Coronary artery (tissue), 2 donors: ENCODE measurements at regions not wholly inside any gene's neighbourhood (a gene's known extent, or its start where the extent isn't known, plus 50 kb on each side); places are given as distances from the start of the nearest gene placed in this dataset.

Source experiments
- DNase-seq: peaks from one replicate; pipeline ENCODE4 v3.0.0-alpha.2; 2017; ENCODE audit warnings: low spot score
- H3K27ac ChIP-seq, 2 donors: fragments of 200-600 bp; sonication (generic); one replicate each; pipeline ENCODE4 v1.5.1; 2016 to 2019
- H3K4me3 ChIP-seq: fragments of 200-600 bp; sonication (generic); 2 replicates; pipeline ENCODE4 v1.5.1; 2016; ENCODE audit warnings: mild to moderate bottlenecking, moderate library complexity
- TF ChIP-seq, protein P1 (sequence below): fragments of 200-600 bp; sonication (generic); IDR thresholded peaks from one replicate; pipeline ENCODE4 v1.5.1; 2019; ENCODE audit warnings: antibody characterized with exemption

GRCh38 chr3:72018343-72018984 is 233.5 kb upstream of the PROK2 start:
- no peak for DNase-seq
- Histone ChIP-seq H3K4me3 (no peak overlapping the region), H3K27ac (no peak overlapping the region)
- TF ChIP-seq, protein P1, sequence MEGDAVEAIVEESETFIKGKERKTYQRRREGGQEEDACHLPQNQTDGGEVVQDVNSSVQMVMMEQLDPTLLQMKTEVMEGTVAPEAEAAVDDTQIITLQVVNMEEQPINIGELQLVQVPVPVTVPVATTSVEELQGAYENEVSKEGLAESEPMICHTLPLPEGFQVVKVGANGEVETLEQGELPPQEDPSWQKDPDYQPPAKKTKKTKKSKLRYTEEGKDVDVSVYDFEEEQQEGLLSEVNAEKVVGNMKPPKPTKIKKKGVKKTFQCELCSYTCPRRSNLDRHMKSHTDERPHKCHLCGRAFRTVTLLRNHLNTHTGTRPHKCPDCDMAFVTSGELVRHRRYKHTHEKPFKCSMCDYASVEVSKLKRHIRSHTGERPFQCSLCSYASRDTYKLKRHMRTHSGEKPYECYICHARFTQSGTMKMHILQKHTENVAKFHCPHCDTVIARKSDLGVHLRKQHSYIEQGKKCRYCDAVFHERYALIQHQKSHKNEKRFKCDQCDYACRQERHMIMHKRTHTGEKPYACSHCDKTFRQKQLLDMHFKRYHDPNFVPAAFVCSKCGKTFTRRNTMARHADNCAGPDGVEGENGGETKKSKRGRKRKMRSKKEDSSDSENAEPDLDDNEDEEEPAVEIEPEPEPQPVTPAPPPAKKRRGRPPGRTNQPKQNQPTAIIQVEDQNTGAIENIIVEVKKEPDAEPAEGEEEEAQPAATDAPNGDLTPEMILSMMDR = no peak

GRCh38 chr3:72017935-72018334 is 233.0 kb upstream of the PROK2 start:
- no peak for DNase-seq
- Histone ChIP-seq H3K4me3 (no peak overlapping the region), H3K27ac (no peak overlapping the region)
- TF ChIP-seq, protein P1 = no peak

DNA sequence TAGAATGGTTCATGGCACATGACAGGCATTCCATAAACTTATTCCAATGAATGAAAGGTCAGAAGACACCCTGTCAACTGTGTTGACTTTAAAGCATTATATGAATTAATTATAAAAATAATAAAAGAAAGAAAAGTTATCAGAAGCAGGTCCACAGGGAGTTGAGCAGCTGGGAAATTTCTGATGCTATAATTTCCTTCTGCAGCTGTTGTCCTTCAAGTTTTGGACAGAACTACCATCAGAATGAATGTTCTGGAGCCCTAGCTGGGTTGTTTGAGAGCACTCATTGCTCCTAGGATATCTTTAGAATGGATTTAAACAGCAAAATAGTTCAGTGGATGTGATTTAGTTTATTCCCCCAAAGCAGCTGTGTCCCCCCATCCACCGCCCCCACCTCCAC is 232.4 kb upstream of the PROK2 start:
- TF ChIP-seq, protein P1 = no peak
- Histone ChIP-seq H3K4me3 (no peak overlapping the region), H3K27ac (no peak overlapping the region)
- DNase-seq = no peak

DNA sequence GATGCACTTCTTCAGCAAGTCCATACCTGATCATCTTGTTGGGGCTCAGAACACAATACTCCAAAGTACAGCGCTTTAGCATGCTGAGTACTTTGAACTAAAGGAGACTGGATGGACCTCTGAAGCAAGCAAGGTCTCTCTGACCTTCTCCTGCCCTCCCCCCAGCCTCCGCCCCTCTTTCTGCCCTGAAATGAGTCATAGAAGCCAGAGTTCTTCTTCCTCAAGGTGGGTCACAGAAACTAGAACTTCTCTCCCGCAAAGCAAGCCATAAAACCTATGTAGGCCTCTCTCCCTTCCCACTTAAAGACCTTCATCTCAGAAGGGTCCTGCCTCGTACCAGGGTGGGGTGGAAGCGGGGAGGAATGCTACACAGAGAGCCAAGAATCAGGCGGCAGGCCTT is 230.5 kb upstream of the PROK2 start:
- no peak for DNase-seq
- H3K27ac ChIP-seq = no peak overlapping the region
- TF ChIP-seq, protein P1 = no peak
- H3K4me3 ChIP-seq = no peak overlapping the region

DNA sequence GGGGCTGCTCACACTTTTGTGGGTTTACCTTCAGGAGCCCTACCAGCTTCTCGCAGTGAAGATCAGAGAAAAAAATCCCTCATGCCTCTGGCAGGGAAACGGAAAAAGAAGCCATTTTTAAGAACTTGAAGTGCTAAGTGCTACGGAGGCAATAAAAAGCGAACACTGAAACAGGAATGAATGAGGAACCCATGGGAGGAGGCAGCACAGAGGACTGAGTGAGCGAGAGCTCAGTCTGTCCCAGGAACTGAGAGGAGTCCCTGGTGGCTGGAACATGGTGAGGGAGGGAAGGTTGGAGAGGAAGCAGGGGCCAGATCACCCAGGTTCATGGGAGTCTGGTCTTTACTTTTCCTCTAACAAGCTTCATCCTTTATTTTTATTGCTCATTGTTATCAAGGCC is 228.1 kb upstream of the PROK2 start:
- no peak overlapping the region for H3K27ac ChIP-seq
- DNase-seq = no peak
- no peak overlapping the region for H3K4me3 ChIP-seq
- TF ChIP-seq, protein P1 = no peak

DNA sequence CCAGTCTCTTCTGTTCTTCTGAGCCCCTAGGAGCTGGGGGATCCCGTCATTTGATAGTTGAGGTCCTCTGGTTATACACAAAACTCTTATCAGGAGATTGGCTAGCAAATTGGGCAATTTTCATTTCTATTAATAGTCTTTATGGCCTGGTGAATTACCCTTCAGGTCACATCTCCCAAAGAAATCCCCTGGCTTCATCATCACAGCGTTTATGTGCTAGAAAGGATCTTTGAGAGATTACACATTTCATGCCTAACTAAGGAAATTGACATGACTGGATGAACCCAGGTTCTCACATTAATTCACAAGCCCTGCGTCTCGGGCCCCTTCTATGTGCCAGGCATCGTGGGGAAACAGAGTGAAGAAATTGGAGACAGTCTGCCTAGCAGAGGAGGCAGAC is 227.4 kb upstream of the PROK2 start:
- no peak for DNase-seq
- H3K27ac ChIP-seq = no peak overlapping the region
- TF ChIP-seq, protein P1 = no peak
- H3K4me3 ChIP-seq = no peak overlapping the region

- no peak for DNase-seq
- Histone ChIP-seq H3K4me3 (no peak overlapping the region), H3K27ac (no peak overlapping the region)
- TF ChIP-seq, protein P1 = no peak
Observed at GRCh38 chr3:72011485-72011884, 226.5 kb upstream of the PROK2 start.
